Ovary (tissue), 7 donors: ENCODE measurements at regions not wholly inside any gene's neighbourhood (a gene's known extent, or its start where the extent isn't known, plus 50 kb on each side); places are given as distances from the start of the nearest gene placed in this dataset.

ENCODE experiments used
- DNase-seq, 5 donors: peaks; one replicate each; pipeline ENCODE4 v3.0.0-alpha.2; 2019 to 2020
- H3K27ac ChIP-seq, 2 donors: fragments of 200-600 bp; one replicate each; pipeline versions ENCODE4 v1.5.1 to v1.8.0; 2019 to 2022
- H3K27me3 ChIP-seq: fragments of 200-600 bp; one replicate; pipeline ENCODE4 v1.8.0; 2022
- H3K36me3 ChIP-seq: fragments of 200-600 bp; sonication (generic); one replicate; pipeline ENCODE4 v1.5.1; 2019
- H3K4me1 ChIP-seq: one replicate; pipeline ENCODE4 v1.8.1; 2013; ENCODE audit warnings: mild to moderate bottlenecking, moderate library complexity; ENCODE audit not compliant: insufficient read depth
- H3K4me3 ChIP-seq: fragments of 200-600 bp; sonication (generic); one replicate; pipeline ENCODE4 v1.5.1; 2017
- H3K9me3 ChIP-seq, 2 donors: fragments of 200-600 bp in 1 of 2; sonication (generic) in 1 of 2; one replicate each; pipeline versions ENCODE4 v1.5.1 to v1.8.1; 2013 to 2019; ENCODE audit warnings: mild to moderate bottlenecking in 1 of 2, moderate library complexity in 1 of 2
- EP300 ChIP-seq: sonication (generic); formaldehyde crosslinking; IDR thresholded peaks from one replicate; pipeline ENCODE4 v1.6.1; 2017; ENCODE audit warnings: antibody characterized with exemption
- POLR2A ChIP-seq: fragments of 450-650 bp; IDR thresholded peaks from one replicate; pipeline ENCODE4 v1.6.1; 2017; ENCODE audit warnings: antibody characterized with exemption, mild to moderate bottlenecking, moderate library complexity
- WGBS, 3 donors: extraction: QIAGEN DNeasy Blood & Tissue Kit in 1 of 3; methylation state at CpG; one replicate each; pipeline versions ENCODE4 v1.1.5 to v1.1.7; 2013 to 2017; 5-methylcytosine and 5-hydroxymethylcytosine counted together
- intact Hi-C, 4 donors: fragments of 100-400 bp; cut with DNase I; formaldehyde crosslinking; loops; one replicate each; pipeline versions ENCODE4 v1.11.0 to v1.15.1; 2022 to 2023
- TF ChIP-seq, protein P1 (sequence below), 3 donors: fragments of 450-650 bp in 2 of 3; fragments of 200-600 bp in 1 of 3; IDR thresholded peaks; one replicate each; pipeline versions ENCODE4 v1.5.1 to v1.8.0; 2016 to 2022; ENCODE audit warnings: antibody characterized with exemption in 3 of 3, mild to moderate bottlenecking in 1 of 3
- donor health status: DM: no; HTN: no; CAD: no; lungs with moderate emphysema.
- donor health status: DM: no; HTN: no; CAD: no.
- donor health status: Bipolar disorder and iron deficiency.
- donor health status: DM: no; HTN: no; CAD: no.
- donor health status: DM: yes; HTN: yes; CAD: no.

DNA sequence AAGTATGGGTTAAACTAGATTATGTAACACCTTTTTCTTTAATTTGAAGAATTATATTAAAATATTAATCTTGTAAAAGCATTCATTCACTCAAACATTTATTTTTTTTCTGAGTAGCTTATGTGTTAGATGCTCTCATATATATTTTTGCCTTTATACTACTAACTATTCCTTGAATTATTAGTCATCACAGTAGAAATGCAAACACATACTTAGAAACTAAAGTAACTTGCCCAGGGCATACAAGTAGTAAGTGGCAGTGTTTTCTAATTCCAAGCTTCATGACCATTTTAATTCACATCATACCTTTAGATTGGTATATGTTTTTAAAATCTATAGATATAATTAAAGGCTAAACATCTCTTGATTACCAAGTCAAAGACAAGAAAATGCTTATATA lies 1271.0 kb downstream of the BRINP3 start:
- H3K9me3 ChIP-seq: no peaks in the 10 kb centered on the region
- H3K4me3 ChIP-seq: no peak overlapping the region
- no peak for DNase-seq
- H3K36me3 ChIP-seq: no peaks in the 10 kb centered on the region
- H3K27ac ChIP-seq: no peak overlapping the region
- no peak for TF ChIP-seq EP300
- TF ChIP-seq, protein P1, sequence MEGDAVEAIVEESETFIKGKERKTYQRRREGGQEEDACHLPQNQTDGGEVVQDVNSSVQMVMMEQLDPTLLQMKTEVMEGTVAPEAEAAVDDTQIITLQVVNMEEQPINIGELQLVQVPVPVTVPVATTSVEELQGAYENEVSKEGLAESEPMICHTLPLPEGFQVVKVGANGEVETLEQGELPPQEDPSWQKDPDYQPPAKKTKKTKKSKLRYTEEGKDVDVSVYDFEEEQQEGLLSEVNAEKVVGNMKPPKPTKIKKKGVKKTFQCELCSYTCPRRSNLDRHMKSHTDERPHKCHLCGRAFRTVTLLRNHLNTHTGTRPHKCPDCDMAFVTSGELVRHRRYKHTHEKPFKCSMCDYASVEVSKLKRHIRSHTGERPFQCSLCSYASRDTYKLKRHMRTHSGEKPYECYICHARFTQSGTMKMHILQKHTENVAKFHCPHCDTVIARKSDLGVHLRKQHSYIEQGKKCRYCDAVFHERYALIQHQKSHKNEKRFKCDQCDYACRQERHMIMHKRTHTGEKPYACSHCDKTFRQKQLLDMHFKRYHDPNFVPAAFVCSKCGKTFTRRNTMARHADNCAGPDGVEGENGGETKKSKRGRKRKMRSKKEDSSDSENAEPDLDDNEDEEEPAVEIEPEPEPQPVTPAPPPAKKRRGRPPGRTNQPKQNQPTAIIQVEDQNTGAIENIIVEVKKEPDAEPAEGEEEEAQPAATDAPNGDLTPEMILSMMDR (IDR thresholded peaks at IDR 0.05): no peak
- no peak for TF ChIP-seq POLR2A
- intact Hi-C loops: no loop called here
- H3K4me1 ChIP-seq: no peaks in the 10 kb centered on the region
- no peaks in the 10 kb centered on the region for H3K27me3 ChIP-seq

DNA sequence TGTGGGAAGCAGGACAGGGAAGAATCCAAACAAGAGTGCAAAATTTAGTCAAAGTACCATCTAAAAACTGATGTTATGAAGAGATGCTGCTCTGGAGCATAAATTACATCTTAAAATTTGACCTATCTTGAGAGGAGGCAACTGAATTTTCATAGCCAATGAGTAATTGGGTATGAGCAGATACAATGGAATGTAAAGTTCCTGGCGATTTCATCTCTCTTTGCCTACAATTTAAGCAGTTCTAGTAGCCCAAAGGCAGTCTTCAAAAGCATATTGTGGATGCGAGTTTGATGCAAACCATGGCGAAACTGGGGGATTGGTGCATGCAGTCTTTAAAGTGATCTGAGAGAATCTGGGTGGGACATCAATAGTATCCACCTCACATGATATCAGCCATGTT lies 1265.9 kb downstream of the BRINP3 start:
- 64 to 76% (median 75%) methylated on average over 3 of the region's 3 CpGs for WGBS, 3 donors
- Histone ChIP-seq H3K27me3 (no peaks in the 10 kb centered on the region), H3K27ac (no peak overlapping the region), H3K9me3 (no peaks in the 10 kb centered on the region), H3K4me3 (no peak overlapping the region), H3K36me3 (no peaks in the 10 kb centered on the region), H3K4me1 (no peaks in the 10 kb centered on the region)
- no peak for DNase-seq
- TF ChIP-seq POLR2A (no peak), EP300 (no peak)
- TF ChIP-seq, protein P1 (IDR thresholded peaks at IDR 0.05): no peak
- intact Hi-C loops: no loop called here

DNA sequence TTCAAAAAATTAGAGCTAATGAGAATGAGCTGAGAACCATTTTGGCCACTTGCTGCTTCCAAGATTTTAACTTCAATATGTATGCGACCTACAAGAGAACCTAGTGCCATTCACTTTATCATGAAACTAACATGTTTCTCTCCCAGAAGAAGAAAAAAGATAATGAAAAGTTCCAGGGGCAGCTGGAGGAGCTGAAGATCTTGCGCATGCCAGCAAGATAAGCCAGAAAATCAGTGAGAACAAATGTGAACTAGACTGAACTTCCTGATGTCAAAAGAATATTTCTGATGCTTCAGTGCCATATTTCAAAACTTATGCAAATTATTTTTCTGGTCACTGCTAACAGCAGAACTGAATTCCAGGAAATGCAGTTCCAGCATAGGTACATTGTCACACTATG lies 1265.1 kb downstream of the BRINP3 start:
- 55 to 60% (median 57%) methylated on average over 2 of the region's 2 CpGs for WGBS, 3 donors
- no peak for DNase-seq
- intact Hi-C loops: no loop called here
- no peak for TF ChIP-seq EP300
- TF ChIP-seq, protein P1 (IDR thresholded peaks at IDR 0.05): no peak
- no peak for TF ChIP-seq POLR2A
- Histone ChIP-seq H3K36me3 (no peaks in the 10 kb centered on the region), H3K4me1 (no peaks in the 10 kb centered on the region), H3K4me3 (no peak overlapping the region), H3K27me3 (no peaks in the 10 kb centered on the region), H3K27ac (no peak overlapping the region), H3K9me3 (no peaks in the 10 kb centered on the region)

DNA sequence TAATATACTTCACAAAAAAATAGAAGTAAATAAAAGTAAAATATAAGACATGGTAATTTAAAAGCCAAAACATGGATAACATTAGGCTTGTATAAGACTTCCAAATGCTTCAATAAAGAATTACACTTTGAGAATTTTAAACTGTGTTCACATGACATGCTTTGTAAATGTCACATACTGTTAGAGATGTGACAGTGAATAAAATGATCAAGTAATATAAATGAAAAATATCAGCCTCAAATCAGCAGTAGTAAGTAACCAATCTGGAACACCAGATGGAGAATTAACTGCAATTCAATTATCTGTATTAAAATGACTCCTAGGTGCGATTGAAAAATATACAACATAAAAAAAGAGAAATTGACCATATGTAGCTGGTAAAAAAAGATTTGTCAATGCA lies 1260.8 kb downstream of the BRINP3 start:
- WGBS, 3 donors: 86 to 92% (median 90%) methylated on average over 1 of the region's 1 CpG

More for the DNA sequence above, 1260.8 kb downstream of the BRINP3 start:
- no peak overlapping the region for H3K27ac ChIP-seq
- no peaks in the 10 kb centered on the region for H3K27me3 ChIP-seq
- H3K36me3 ChIP-seq: no peaks in the 10 kb centered on the region
- intact Hi-C loops: no loop called here
- H3K4me3 ChIP-seq: no peak overlapping the region
- TF ChIP-seq, protein P1 (IDR thresholded peaks at IDR 0.05): no peak
- TF ChIP-seq EP300: no peak
- TF ChIP-seq POLR2A: no peak
- no peaks in the 10 kb centered on the region for H3K9me3 ChIP-seq
- H3K4me1 ChIP-seq: no peaks in the 10 kb centered on the region
- DNase-seq: no peak
